ENCODE measurements at regions not wholly inside any gene's neighbourhood (a gene's known extent, or its start where the extent isn't known, plus 50 kb on each side); places are given as distances from the start of the nearest gene placed in this dataset.
"Not testable (repeated sequence)": the region's sequence is repeated elsewhere in the genome, so short reads cannot be mapped to it uniquely, and the experiment has no call there.

- DNase-seq = no peak
These were observed 149.3 kb downstream of the RPLP1 start for GRCh38 chr15:69601711-69602504.

- DNase-seq = no peak
These were observed 150.3 kb downstream of the RPLP1 start for GRCh38 chr15:69602921-69603320.

GRCh38 chr15:69603369-69604071 is 150.9 kb downstream of the RPLP1 start:
- DNase-seq = no peak

- DNase-seq = no peak
These were observed 151.4 kb downstream of the RPLP1 start for GRCh38 chr15:69604072-69604411.

- DNase-seq = no peak
These were observed 153.5 kb downstream of the RPLP1 start for GRCh38 chr15:69606144-69606543.

GRCh38 chr15:69606921-69607500 is 154.4 kb downstream of the RPLP1 start:
- no peak for DNase-seq

- DNase-seq = no peak
These were observed 156.0 kb downstream of the RPLP1 start for GRCh38 chr15:69608661-69609060.

GRCh38 chr15:69609176-69609575 is 156.6 kb downstream of the RPLP1 start:
- DNase-seq = no peak

- DNase-seq = no peak
These were observed 157.2 kb downstream of the RPLP1 start for GRCh38 chr15:69609776-69610175.

GRCh38 chr15:69610277-69610676 is 157.7 kb downstream of the RPLP1 start:
- no peak for DNase-seq

GRCh38 chr15:69610858-69611257 is 158.2 kb downstream of the RPLP1 start:
- no peak for DNase-seq

- DNase-seq = no peak
These were observed 159.5 kb downstream of the RPLP1 start for GRCh38 chr15:69612112-69612511.

GRCh38 chr15:69613182-69613581 is 160.6 kb downstream of the RPLP1 start:
- DNase-seq = no peak

GRCh38 chr15:69613988-69614387 is 161.4 kb downstream of the RPLP1 start:
- DNase-seq = no peak

- no peak for DNase-seq
These were observed 163.1 kb downstream of the RPLP1 start for GRCh38 chr15:69615736-69616135.

- no peak for DNase-seq
These were observed 163.9 kb downstream of the RPLP1 start for GRCh38 chr15:69616558-69616957.

GRCh38 chr15:69617144-69617543 is 164.5 kb downstream of the RPLP1 start:
- DNase-seq = not testable (repeated sequence)

GRCh38 chr15:69623392-69624154 is 171.0 kb downstream of the RPLP1 start:
- peak; percentile 28 for DNase-seq

GRCh38 chr15:69624155-69624520 is 171.5 kb downstream of the RPLP1 start:
- DNase-seq = no peak

- DNase-seq = no peak
These were observed 172.2 kb downstream of the RPLP1 start for GRCh38 chr15:69624816-69625215.

- DNase-seq = no peak
These were observed 172.7 kb downstream of the RPLP1 start for GRCh38 chr15:69625328-69625727.

- no peak for DNase-seq
These were observed 173.8 kb downstream of the RPLP1 start for GRCh38 chr15:69626095-69627066.

All from tongue (tissue), 1 donor.